CD8-positive, alpha-beta memory T cell (primary cell): ENCODE measurements at regions not wholly inside any gene's neighbourhood (a gene's known extent, or its start where the extent isn't known, plus 50 kb on each side); places are given as distances from the start of the nearest gene placed in this dataset.

Experiments used
- CTCF ChIA-PET: fragments of 350-600 bp; sonication (Branson Sonifier 250); formaldehyde crosslinking; loops from one replicate; lab custom pipeline; 2021; ENCODE audit warnings: antibody characterized with exemption; lab: Charles Lee
- POLR2A ChIA-PET: fragments of 350-600 bp; sonication (Branson Sonifier 250); formaldehyde crosslinking; loops from one replicate; lab custom pipeline; 2021; ENCODE audit warnings: antibody characterized with exemption; lab: Charles Lee
- DNase-seq, 5 donors: peaks; one replicate each; pipeline versions ENCODE4 v3.0.0 to v3.0.0-alpha.2; 2020 to 2022; ENCODE audit warnings: mixed read lengths in 1 of 5
- H3K27ac ChIP-seq: one replicate; pipeline ENCODE4 v1.7.0; 2013; ENCODE audit warnings: low read depth, mild to moderate bottlenecking, low read length, moderate library complexity
- H3K27me3 ChIP-seq: 2 replicates; pipeline ENCODE4 v1.7.0; 2013; ENCODE audit warnings: low read length, mild to moderate bottlenecking; ENCODE audit not compliant: insufficient read depth, poor library complexity, severe bottlenecking
- H3K36me3 ChIP-seq: 2 replicates; pipeline ENCODE4 v1.7.0; 2013; ENCODE audit warnings: mild to moderate bottlenecking, low read length, moderate library complexity; ENCODE audit not compliant: insufficient read depth
- H3K4me1 ChIP-seq: 2 replicates; pipeline ENCODE4 v1.7.0; 2013; ENCODE audit warnings: mild to moderate bottlenecking, low read length, moderate library complexity; ENCODE audit not compliant: insufficient read depth
- H3K4me3 ChIP-seq: 2 replicates; pipeline ENCODE4 v1.7.0; 2013; ENCODE audit warnings: mild to moderate bottlenecking, low read length
- H3K9me3 ChIP-seq: 2 replicates; pipeline ENCODE4 v1.7.0; 2013; ENCODE audit warnings: mild to moderate bottlenecking, low read length
- H3K27ac Mint-ChIP-seq, 8 donors: one replicate each; pipeline ENCODE4 v1.8.0; 2020 to 2021; ENCODE audit warnings: mixed read lengths in 8 of 8, mild to moderate bottlenecking in 6 of 8, inconsistent platforms in 3 of 8, moderate library complexity in 3 of 8
- H3K27me3 Mint-ChIP-seq, 2 donors: one replicate each; pipeline ENCODE4 v1.8.0; 2020 to 2021; ENCODE audit warnings: mixed read lengths in 2 of 2, mild to moderate bottlenecking in 1 of 2, moderate library complexity in 1 of 2
- H3K36me3 Mint-ChIP-seq, 3 donors: one replicate each; pipeline ENCODE4 v1.8.0; 2020 to 2021; ENCODE audit warnings: mixed read lengths in 3 of 3, inconsistent platforms in 1 of 3, mild to moderate bottlenecking in 1 of 3
- H3K4me1 Mint-ChIP-seq, 3 donors: one replicate each; pipeline ENCODE4 v1.8.0; 2020 to 2021; ENCODE audit warnings: mixed read lengths in 3 of 3, inconsistent platforms in 1 of 3, mild to moderate bottlenecking in 1 of 3
- H3K4me3 Mint-ChIP-seq, 7 donors: one replicate each; pipeline ENCODE4 v1.8.0; 2020 to 2021; ENCODE audit warnings: mixed read lengths in 7 of 7, mild to moderate bottlenecking in 6 of 7, moderate library complexity in 4 of 7, inconsistent platforms in 2 of 7
- H3K9me3 Mint-ChIP-seq, 5 donors: one replicate each; pipeline ENCODE4 v1.8.0; 2020 to 2022; ENCODE audit warnings: mixed read lengths in 5 of 5, mild to moderate bottlenecking in 3 of 5, moderate library complexity in 2 of 5, inconsistent platforms in 1 of 5

GRCh38 chr3:157753787-157754136 is 250.5 kb upstream of the VEPH1 start:
- H3K27ac ChIP-seq = no peak overlapping the region
- Mint-ChIP-seq H3K9me3 (peaks cover 0 to 7% (median 0%) of the 10 kb centered on the region in 5 donors), H3K27me3 (peaks cover 0 to 3% of the 10 kb centered on the region in 2 donors), H3K4me1 (no peaks in the 10 kb centered on the region), H3K27ac (no peak overlapping the region), H3K36me3 (no peaks in the 10 kb centered on the region), H3K4me3 (no peak overlapping the region)
- ChIA-PET POLR2A (no interaction called here), CTCF (no interaction called here)
- no peak overlapping the region for H3K4me3 ChIP-seq
- H3K9me3 ChIP-seq = no peaks in the 10 kb centered on the region
- DNase-seq = no peak
- no peaks in the 10 kb centered on the region for H3K36me3 ChIP-seq
- no peaks in the 10 kb centered on the region for H3K27me3 ChIP-seq
- no peaks in the 10 kb centered on the region for H3K4me1 ChIP-seq

GRCh38 chr3:157752956-157753786 is 250.0 kb upstream of the VEPH1 start:
- Mint-ChIP-seq H3K9me3 (peaks cover 0 to 8% (median 0%) of the 10 kb centered on the region in 5 donors), H3K27ac (peak overlapping the region in 1 of 8 donors; percentile 42), H3K27me3 (peaks cover 0 to 3% of the 10 kb centered on the region in 2 donors), H3K4me3 (no peak overlapping the region), H3K4me1 (no peaks in the 10 kb centered on the region), H3K36me3 (no peaks in the 10 kb centered on the region)
- no peak for DNase-seq
- POLR2A ChIA-PET = no interaction called here
- CTCF ChIA-PET = no interaction called here
- Histone ChIP-seq H3K4me3 (no peak overlapping the region), H3K9me3 (no peaks in the 10 kb centered on the region), H3K27me3 (no peaks in the 10 kb centered on the region), H3K36me3 (no peaks in the 10 kb centered on the region), H3K27ac (no peak overlapping the region), H3K4me1 (no peaks in the 10 kb centered on the region)

GRCh38 chr3:157752554-157752953 is 249.3 kb upstream of the VEPH1 start:
- Mint-ChIP-seq H3K36me3 (no peaks in the 10 kb centered on the region), H3K27me3 (peaks cover 0 to 3% of the 10 kb centered on the region in 2 donors), H3K9me3 (peaks cover 0 to 10% (median 0%) of the 10 kb centered on the region in 5 donors), H3K27ac (no peak overlapping the region), H3K4me1 (no peaks in the 10 kb centered on the region), H3K4me3 (no peak overlapping the region)
- ChIA-PET CTCF (no interaction called here), POLR2A (no interaction called here)
- Histone ChIP-seq H3K27ac (no peak overlapping the region), H3K4me1 (no peaks in the 10 kb centered on the region), H3K9me3 (no peaks in the 10 kb centered on the region), H3K27me3 (no peaks in the 10 kb centered on the region), H3K4me3 (no peak overlapping the region), H3K36me3 (no peaks in the 10 kb centered on the region)
- no peak for DNase-seq

- no peak overlapping the region for H3K27ac Mint-ChIP-seq
- no peaks in the 10 kb centered on the region for H3K36me3 Mint-ChIP-seq
- Histone ChIP-seq H3K4me3 (no peak overlapping the region), H3K9me3 (no peaks in the 10 kb centered on the region), H3K36me3 (no peaks in the 10 kb centered on the region), H3K4me1 (no peaks in the 10 kb centered on the region), H3K27me3 (no peaks in the 10 kb centered on the region), H3K27ac (no peak overlapping the region)
- H3K27me3 Mint-ChIP-seq = peaks cover 0 to 3% of the 10 kb centered on the region in 2 donors
- H3K4me3 Mint-ChIP-seq = no peak overlapping the region
- peaks cover 0 to 10% (median 5%) of the 10 kb centered on the region in 5 donors for H3K9me3 Mint-ChIP-seq
- no peaks in the 10 kb centered on the region for H3K4me1 Mint-ChIP-seq
- CTCF ChIA-PET = no interaction called here
- POLR2A ChIA-PET = no interaction called here
- DNase-seq = no peak
These were observed 248.2 kb upstream of the VEPH1 start for GRCh38 chr3:157751386-157751785.

DNA sequence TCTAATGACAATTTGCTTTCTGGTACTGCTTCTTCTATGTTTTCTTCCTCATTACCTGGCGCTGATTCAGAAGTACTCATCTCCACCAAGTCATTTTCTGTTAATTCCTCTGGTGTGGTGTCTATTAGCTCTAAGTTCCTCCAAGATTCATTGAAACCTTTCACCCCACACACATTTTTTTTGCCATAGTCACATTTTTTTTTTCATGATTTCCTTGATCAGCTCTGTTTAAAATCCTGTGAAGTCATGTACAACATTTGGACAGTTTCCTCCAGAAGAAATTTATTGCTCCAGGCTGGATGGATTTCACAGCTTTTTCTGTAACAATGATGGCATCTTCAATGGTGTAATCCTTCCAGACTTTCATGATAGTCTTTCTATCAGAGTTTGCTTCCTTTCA is 243.2 kb upstream of the VEPH1 start:
- H3K36me3 Mint-ChIP-seq = no peaks in the 10 kb centered on the region
- ChIA-PET CTCF (no interaction called here), POLR2A (no interaction called here)
- H3K27me3 Mint-ChIP-seq = no peaks in the 10 kb centered on the region
- no peak overlapping the region for H3K4me3 Mint-ChIP-seq
- Histone ChIP-seq H3K27ac (no peak overlapping the region), H3K27me3 (no peaks in the 10 kb centered on the region), H3K4me1 (no peaks in the 10 kb centered on the region), H3K4me3 (no peak overlapping the region), H3K9me3 (no peaks in the 10 kb centered on the region), H3K36me3 (no peaks in the 10 kb centered on the region)
- H3K9me3 Mint-ChIP-seq = peaks cover 0 to 22% (median 10%) of the 10 kb centered on the region in 5 donors
- no peak for DNase-seq
- H3K27ac Mint-ChIP-seq = no peak overlapping the region
- no peaks in the 10 kb centered on the region for H3K4me1 Mint-ChIP-seq

GRCh38 chr3:157741607-157742006 is 238.4 kb upstream of the VEPH1 start:
- Histone ChIP-seq H3K27ac (no peak overlapping the region), H3K4me1 (no peaks in the 10 kb centered on the region), H3K4me3 (no peak overlapping the region), H3K36me3 (no peaks in the 10 kb centered on the region), H3K9me3 (no peaks in the 10 kb centered on the region), H3K27me3 (no peaks in the 10 kb centered on the region)
- H3K27ac Mint-ChIP-seq = no peak overlapping the region
- POLR2A ChIA-PET = no interaction called here
- no peaks in the 10 kb centered on the region for H3K27me3 Mint-ChIP-seq
- no peak overlapping the region for H3K4me3 Mint-ChIP-seq
- CTCF ChIA-PET = no interaction called here
- H3K4me1 Mint-ChIP-seq = no peaks in the 10 kb centered on the region
- no peak for DNase-seq
- peaks cover 0 to 18% (median 5%) of the 10 kb centered on the region in 5 donors for H3K9me3 Mint-ChIP-seq
- H3K36me3 Mint-ChIP-seq = no peaks in the 10 kb centered on the region

DNA sequence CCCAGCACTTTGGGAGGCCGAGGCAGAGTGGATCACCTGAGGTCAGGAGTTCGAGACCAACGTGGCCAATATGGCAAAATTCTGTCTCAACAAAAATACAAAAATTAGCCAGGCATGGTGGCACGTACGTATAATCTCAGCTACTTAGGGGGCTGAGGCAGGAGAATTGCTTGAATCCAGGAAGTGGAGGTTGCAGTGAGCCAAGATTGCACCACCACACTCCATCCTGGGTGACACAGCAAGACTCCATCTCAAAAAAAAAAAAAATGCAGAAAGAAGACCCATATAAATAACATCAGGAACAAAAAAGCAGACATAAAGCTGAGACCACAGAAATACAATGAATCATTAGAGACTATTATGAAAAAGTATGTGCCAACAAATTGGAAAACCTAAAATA is 235.2 kb upstream of the VEPH1 start:
- no peaks in the 10 kb centered on the region for H3K4me1 Mint-ChIP-seq
- no peaks in the 10 kb centered on the region for H3K9me3 ChIP-seq
- no peak overlapping the region for H3K27ac ChIP-seq
- no peak for DNase-seq
- H3K4me1 ChIP-seq = no peaks in the 10 kb centered on the region
- no peaks in the 10 kb centered on the region for H3K27me3 ChIP-seq
- no peak overlapping the region for H3K27ac Mint-ChIP-seq
- peaks cover 2 to 34% (median 3%) of the 10 kb centered on the region in 5 donors for H3K9me3 Mint-ChIP-seq
- no peaks in the 10 kb centered on the region for H3K27me3 Mint-ChIP-seq
- CTCF ChIA-PET = no interaction called here
- H3K36me3 Mint-ChIP-seq = peaks cover 0 to 2% (median 0%) of the 10 kb centered on the region in 3 donors
- H3K4me3 Mint-ChIP-seq = no peak overlapping the region
- H3K4me3 ChIP-seq = no peak overlapping the region
- POLR2A ChIA-PET = no interaction called here
- H3K36me3 ChIP-seq = no peaks in the 10 kb centered on the region

DNA sequence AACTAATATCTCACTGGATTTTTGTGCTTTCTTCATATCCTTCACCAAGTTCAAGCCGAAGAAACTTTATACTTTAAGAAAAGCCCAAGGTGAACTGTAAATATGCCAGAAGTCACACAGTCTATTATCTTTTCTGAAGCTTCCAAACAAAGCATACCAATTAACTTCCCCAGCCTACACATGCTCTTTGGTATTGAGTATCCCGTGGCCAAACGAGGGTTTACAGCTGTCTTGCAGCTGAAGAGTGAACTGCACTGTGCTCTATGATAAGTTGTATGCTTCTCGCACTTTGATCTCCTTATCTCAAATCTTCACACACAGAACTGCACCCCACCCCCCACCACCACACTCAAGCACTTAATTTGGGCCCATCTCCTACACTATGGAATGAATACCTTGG is 215.6 kb upstream of the VEPH1 start:
- H3K4me1 Mint-ChIP-seq = no peaks in the 10 kb centered on the region
- no peak overlapping the region for H3K27ac Mint-ChIP-seq
- Histone ChIP-seq H3K27me3 (no peaks in the 10 kb centered on the region), H3K36me3 (no peaks in the 10 kb centered on the region), H3K4me1 (no peaks in the 10 kb centered on the region), H3K4me3 (no peak overlapping the region), H3K9me3 (no peaks in the 10 kb centered on the region), H3K27ac (no peak overlapping the region)
- peaks cover 0 to 1% (median 0%) of the 10 kb centered on the region in 3 donors for H3K36me3 Mint-ChIP-seq
- DNase-seq = no peak
- H3K4me3 Mint-ChIP-seq = no peak overlapping the region
- H3K9me3 Mint-ChIP-seq = peaks cover 2 to 20% (median 5%) of the 10 kb centered on the region in 5 donors
- ChIA-PET POLR2A (no interaction called here), CTCF (no interaction called here)
- H3K27me3 Mint-ChIP-seq = no peaks in the 10 kb centered on the region
